HUES48 (cell line): ENCODE measurements at regions not wholly inside any gene's neighbourhood (a gene's known extent, or its start where the extent isn't known, plus 50 kb on each side); places are given as distances from the start of the nearest gene placed in this dataset.

ENCODE experiments used
- H3K27ac ChIP-seq: one replicate; pipeline ENCODE4 v1.7.0; 2013; ENCODE audit warnings: low read depth, low read length, inconsistent platforms
- H3K27me3 ChIP-seq: 2 replicates; pipeline ENCODE4 v1.6.1; 2013; ENCODE audit warnings: mild to moderate bottlenecking, low read length; ENCODE audit not compliant: control insufficient read depth, insufficient read depth
- H3K36me3 ChIP-seq: 2 replicates; pipeline ENCODE4 v1.6.1; 2013; ENCODE audit warnings: low read length; ENCODE audit not compliant: control insufficient read depth, insufficient read depth
- H3K4me1 ChIP-seq: 2 replicates; pipeline ENCODE4 v1.6.1; 2013; ENCODE audit warnings: mild to moderate bottlenecking, low read length; ENCODE audit not compliant: control insufficient read depth, insufficient read depth
- H3K4me3 ChIP-seq: 2 replicates; pipeline ENCODE4 v1.5.1; 2013; ENCODE audit warnings: mild to moderate bottlenecking, low read depth, low read length
- H3K9ac ChIP-seq: 2 replicates; pipeline ENCODE4 v1.6.1; 2013; ENCODE audit warnings: mild to moderate bottlenecking, low read depth, low read length, moderate library complexity
- H3K9me3 ChIP-seq: 2 replicates; pipeline ENCODE4 v1.6.1; 2013; ENCODE audit warnings: low read length; ENCODE audit not compliant: control insufficient read depth, insufficient read depth

GRCh38 chr11:19604679-19605375 lies 107.8 kb upstream of the NAV2 start:
- Histone ChIP-seq H3K4me3 (no peak overlapping the region), H3K27me3 (no peaks in the 10 kb centered on the region), H3K4me1 (no peaks in the 10 kb centered on the region; the same call in 1 of the 2 replicates), H3K27ac (no peak overlapping the region), H3K9ac (no peak overlapping the region), H3K9me3 (no peaks in the 10 kb centered on the region), H3K36me3 (no peaks in the 10 kb centered on the region)

DNA sequence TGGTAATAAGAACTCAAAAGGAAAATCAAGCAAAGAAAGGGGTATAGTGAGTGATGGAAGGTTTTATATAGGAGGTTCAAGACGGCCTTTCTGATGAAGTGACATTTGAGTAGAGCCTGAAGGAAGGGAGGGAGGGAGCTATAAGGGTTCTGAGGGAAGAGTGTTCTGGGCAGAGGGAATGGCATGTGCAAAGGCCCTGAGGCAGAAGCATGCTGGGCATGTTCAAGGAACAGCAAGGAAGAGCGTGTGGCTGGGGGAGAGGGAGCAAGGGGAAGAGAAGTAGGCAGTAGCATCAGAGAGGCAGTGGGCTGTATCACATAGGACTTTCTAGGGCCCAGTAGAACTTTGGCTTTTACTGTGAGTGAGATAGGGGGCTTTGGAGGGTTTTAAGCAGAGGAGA lies 108.9 kb upstream of the NAV2 start:
- Histone ChIP-seq H3K9me3 (no peaks in the 10 kb centered on the region), H3K27ac (no peak overlapping the region), H3K4me3 (no peak overlapping the region), H3K36me3 (no peaks in the 10 kb centered on the region), H3K27me3 (no peaks in the 10 kb centered on the region), H3K9ac (no peak overlapping the region), H3K4me1 (no peaks in the 10 kb centered on the region; the same call in 1 of the 2 replicates)

GRCh38 chr11:19602891-19603290 lies 109.7 kb upstream of the NAV2 start:
- Histone ChIP-seq H3K27me3 (no peaks in the 10 kb centered on the region), H3K4me3 (no peak overlapping the region), H3K27ac (no peak overlapping the region), H3K4me1 (peaks cover 4% of the 10 kb centered on the region), H3K9ac (no peak overlapping the region), H3K9me3 (no peaks in the 10 kb centered on the region), H3K36me3 (no peaks in the 10 kb centered on the region)

GRCh38 chr11:19602406-19602805 lies 110.2 kb upstream of the NAV2 start:
- Histone ChIP-seq H3K36me3 (no peaks in the 10 kb centered on the region), H3K27me3 (no peaks in the 10 kb centered on the region), H3K9me3 (no peaks in the 10 kb centered on the region), H3K4me3 (no peak overlapping the region), H3K27ac (no peak overlapping the region), H3K9ac (no peak overlapping the region), H3K4me1 (peaks cover 7% of the 10 kb centered on the region)

DNA sequence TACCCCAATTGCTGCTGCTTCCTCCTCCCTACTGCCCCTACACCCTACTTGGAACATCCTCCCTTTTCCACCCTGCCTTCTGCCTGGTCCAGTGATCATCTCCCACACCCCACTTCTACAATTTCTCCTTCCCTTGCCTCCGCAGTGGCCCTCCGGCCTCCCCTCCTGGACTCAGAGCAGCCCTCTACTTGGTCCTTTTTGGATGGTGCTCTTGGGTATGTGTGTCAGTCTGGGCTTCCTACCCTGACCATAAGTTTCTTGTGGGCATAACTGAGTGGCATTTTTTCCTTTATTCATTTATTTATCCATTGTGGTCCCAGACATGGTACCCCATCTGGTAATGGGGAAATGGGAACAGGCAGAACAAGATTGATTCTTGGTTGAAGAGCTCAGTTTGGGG lies 111.4 kb upstream of the NAV2 start:
- H3K36me3 ChIP-seq = no peaks in the 10 kb centered on the region
- no peaks in the 10 kb centered on the region for H3K9me3 ChIP-seq
- H3K9ac ChIP-seq = no peak overlapping the region
- H3K27me3 ChIP-seq = no peaks in the 10 kb centered on the region
- H3K27ac ChIP-seq = no peak overlapping the region
- no peak overlapping the region for H3K4me3 ChIP-seq
- H3K4me1 ChIP-seq = peaks cover 7% of the 10 kb centered on the region; the same call in 1 of the 2 replicates

- Histone ChIP-seq H3K27ac (no peak overlapping the region), H3K9ac (no peak overlapping the region), H3K9me3 (no peaks in the 10 kb centered on the region), H3K27me3 (no peaks in the 10 kb centered on the region), H3K4me3 (no peak overlapping the region), H3K36me3 (no peaks in the 10 kb centered on the region), H3K4me1 (peaks cover 7% of the 10 kb centered on the region; the same call in 1 of the 2 replicates)
Observed at GRCh38 chr11:19599681-19600080, 113.0 kb upstream of the NAV2 start.

DNA sequence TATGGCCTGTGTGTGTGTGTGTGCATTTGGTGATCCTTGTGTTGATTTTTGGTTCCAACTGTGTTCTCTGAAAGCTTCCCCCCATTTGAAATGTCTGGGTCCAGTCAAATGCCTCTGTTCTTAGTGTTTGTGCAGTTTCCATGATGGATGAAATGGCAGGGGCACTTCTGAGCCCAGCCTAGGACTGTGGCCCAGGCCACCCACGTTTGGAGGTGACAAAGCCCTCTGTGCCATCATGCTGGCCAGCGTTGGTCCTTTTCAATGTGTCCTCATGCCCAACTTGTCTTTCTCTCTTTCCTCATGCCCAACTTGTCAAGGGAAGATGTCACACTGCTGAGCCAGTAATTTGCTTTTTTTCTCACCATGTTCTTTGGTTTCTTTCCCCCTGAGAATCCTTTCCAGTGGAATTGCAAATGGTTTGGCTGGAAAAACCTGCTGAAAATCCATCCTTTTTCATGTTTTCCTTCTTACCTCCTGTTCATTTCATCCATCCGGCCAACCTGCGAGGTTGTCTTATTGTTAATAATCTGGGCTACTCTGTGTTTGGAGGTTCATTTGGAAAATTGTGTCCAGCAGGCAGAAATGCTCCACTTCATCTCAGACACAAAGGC lies 113.7 kb upstream of the NAV2 start:
- Histone ChIP-seq H3K4me3 (no peak overlapping the region), H3K9ac (no peak overlapping the region), H3K4me1 (peaks cover 7% of the 10 kb centered on the region; the same call in 1 of the 2 replicates), H3K27ac (no peak overlapping the region), H3K36me3 (no peaks in the 10 kb centered on the region), H3K27me3 (no peaks in the 10 kb centered on the region), H3K9me3 (no peaks in the 10 kb centered on the region)

- Histone ChIP-seq H3K4me1 (peaks cover 7% of the 10 kb centered on the region; the same call in 1 of the 2 replicates), H3K27me3 (no peaks in the 10 kb centered on the region), H3K36me3 (no peaks in the 10 kb centered on the region), H3K9ac (no peak overlapping the region), H3K27ac (no peak overlapping the region), H3K4me3 (no peak overlapping the region), H3K9me3 (no peaks in the 10 kb centered on the region)
Observed at GRCh38 chr11:19598456-19598855, 114.2 kb upstream of the NAV2 start.

GRCh38 chr11:19597876-19598275 lies 114.8 kb upstream of the NAV2 start:
- no peaks in the 10 kb centered on the region for H3K9me3 ChIP-seq
- no peak overlapping the region for H3K4me3 ChIP-seq
- H3K27me3 ChIP-seq = no peaks in the 10 kb centered on the region
- no peak overlapping the region for H3K9ac ChIP-seq
- peaks cover 7% of the 10 kb centered on the region; the same call in 1 of the 2 replicates for H3K4me1 ChIP-seq
- H3K27ac ChIP-seq = no peak overlapping the region
- H3K36me3 ChIP-seq = no peaks in the 10 kb centered on the region

GRCh38 chr11:19597206-19597605 lies 115.4 kb upstream of the NAV2 start:
- no peak overlapping the region for H3K4me3 ChIP-seq
- no peak overlapping the region for H3K27ac ChIP-seq
- no peaks in the 10 kb centered on the region for H3K36me3 ChIP-seq
- H3K27me3 ChIP-seq = no peaks in the 10 kb centered on the region
- H3K4me1 ChIP-seq = peaks cover 7% of the 10 kb centered on the region; the same call in 1 of the 2 replicates
- no peaks in the 10 kb centered on the region for H3K9me3 ChIP-seq
- H3K9ac ChIP-seq = no peak overlapping the region
